ENCODE measurements at regions not wholly inside any gene's neighbourhood (a gene's known extent, or its start where the extent isn't known, plus 50 kb on each side); places are given as distances from the start of the nearest gene placed in this dataset.

DNA sequence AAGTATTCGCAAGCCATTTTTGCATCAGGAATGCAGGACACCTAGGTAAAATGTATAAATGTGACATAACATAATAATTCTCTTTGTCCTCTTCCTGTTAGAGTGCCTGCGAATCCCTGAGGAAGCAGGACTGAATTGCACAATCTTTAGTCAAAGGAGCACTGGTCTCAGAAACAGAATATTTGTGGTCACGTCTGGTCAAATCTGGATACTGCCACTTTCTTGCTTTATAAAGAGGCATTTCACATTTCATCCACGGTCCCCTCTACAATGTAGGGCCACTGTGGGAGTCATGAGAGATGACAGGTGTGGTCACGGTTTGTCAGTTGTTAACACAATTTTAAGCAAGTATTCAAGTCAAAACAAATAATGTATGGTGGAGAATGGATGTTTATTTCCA, 564.0 kb downstream of the IRX1 start:
- ATAC-seq: no peak
- no peak for DNase-seq (ENCODE audit: low spot score)

DNA sequence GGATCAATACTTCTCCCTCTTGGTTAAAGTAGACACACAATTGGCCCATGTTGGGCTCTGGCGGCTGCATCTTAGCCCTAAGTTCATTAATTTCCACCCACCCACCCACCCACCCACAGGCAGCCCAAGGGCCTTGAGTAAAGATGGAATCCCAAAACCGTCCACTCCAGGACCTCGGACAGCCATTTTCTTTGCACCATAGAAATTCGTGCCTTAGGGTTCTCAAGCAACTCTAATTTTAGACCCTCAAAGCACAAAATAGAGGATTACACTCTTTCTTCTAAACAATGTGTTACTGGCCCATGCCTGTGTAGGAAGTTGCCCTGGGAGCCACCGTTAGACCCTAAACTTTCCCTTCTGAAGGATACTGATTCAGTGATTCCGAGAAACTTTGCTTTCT, 568.5 kb downstream of the IRX1 start:
- DNase-seq (ENCODE audit: low spot score): no peak
- no peak for ATAC-seq

DNA sequence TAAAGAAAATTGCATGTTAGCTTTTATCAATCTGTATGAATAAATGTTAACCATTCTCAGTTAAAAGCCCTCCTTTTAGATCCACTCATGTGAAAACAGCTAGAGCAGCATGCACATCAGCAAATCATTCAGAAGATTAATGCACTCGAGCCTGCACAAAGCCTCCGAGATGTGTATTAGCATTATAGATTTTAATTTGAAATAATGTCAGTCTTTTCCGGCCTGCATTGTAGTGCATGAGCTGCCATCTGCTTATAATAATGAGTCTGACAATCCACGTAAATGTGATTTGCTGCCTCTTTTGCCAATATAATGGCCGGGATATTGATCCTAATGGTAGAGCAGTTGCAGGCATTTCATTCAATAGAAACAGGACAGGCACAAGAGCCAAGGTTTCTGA, 585.1 kb downstream of the IRX1 start:
- DNase-seq (ENCODE audit: low spot score) (no peak), ATAC-seq (no peak)

DNA sequence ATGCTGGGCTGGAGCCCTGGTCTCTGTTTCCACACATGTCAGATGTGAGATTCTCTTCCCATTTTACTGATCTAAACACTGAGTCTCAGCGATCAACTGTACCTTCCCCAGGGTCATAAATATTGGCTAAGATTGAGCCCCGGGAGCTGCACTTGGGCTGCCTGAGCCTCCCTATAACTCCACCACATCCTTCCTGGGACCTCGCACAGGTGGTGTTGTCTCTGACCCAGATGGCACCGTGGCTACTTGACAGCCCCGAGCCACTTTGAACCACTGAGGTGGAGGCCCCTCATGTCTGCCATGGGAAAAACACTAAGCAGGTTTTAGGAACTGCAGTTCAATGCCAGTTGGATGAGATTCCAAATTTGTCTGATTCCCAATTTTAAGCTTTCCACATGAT, 586.5 kb downstream of the IRX1 start:
- DNase-seq (ENCODE audit: low spot score) (no peak), ATAC-seq (no peak)

DNA sequence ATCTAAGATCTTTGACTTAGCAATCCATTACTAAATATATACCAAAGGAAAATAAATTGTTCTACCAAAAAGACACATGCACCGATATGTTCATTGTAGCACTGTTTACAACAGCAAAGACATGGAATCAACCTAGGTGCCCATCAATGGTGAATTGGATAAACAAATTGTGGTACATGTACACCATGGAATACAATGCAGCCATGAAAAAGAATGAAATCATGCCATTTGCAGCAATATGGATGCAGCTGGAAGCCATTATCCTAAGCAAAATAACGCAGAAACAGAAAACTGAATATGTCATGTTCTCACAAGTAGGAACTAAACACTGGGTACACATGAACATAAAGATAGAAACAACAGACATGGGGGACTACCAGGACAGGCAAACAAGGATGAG, 589.5 kb downstream of the IRX1 start:
- no peak for ATAC-seq
- DNase-seq (ENCODE audit: low spot score): no peak

DNA sequence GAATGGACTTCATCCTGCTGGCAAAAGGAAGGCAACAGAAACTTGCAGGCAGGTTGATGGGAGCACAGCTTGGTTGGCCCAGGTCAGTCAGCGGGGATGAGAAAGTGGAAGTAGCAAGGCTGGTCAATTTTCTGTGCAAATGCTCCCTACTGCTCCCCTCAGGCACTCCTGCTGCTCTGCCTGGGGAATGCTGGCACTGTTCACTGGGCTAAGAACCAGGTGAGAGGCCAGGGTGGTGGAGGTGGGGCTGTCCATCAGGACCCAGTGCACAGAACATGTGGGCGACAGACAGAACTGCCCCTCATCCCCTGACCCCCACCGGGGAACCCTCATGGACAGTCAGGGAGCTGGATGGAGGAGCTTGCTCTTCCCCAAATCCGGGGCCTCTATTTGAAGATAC, 593.1 kb downstream of the IRX1 start:
- no peak for ATAC-seq
- DNase-seq (ENCODE audit: low spot score): no peak

DNA sequence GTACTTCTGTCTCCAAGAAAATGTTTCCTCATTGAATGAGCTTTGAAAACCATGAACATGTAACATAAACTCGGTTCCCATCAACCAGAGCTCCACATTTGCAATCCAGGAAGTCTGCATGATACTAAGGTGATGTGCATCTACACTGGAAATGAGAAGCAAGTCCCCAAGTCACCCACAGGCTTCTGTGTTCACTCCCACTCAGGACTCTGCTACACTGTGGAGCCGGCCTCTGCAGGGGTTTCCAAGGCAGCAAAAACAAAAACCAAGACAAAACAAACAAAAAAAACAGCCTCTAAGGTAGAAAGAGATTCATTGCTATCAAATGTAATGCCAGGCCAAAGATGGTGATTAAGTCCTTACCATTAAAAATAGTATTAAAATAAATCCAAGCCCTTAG, 593.7 kb downstream of the IRX1 start:
- DNase-seq (ENCODE audit: low spot score) (no peak), ATAC-seq (no peak)

DNA sequence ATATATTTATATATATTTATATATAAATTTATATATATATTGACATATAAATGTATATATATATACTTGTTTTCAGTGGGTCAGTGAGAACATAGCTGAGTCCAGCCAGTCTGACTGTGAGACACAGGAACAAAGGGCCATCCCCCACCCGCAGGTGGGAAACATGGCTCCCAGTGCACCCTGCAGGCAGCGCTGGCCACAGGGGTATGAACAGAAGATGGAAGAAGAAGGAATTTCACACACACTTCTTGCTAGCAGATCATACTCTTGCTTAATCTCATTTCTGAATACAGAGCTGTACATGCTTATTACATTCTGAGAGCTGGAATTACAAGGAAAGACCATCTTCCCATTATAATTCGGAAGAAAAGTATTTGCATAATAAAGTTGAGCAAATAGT, 595.4 kb downstream of the IRX1 start:
- DNase-seq (ENCODE audit: low spot score) (no peak), ATAC-seq (no peak)

DNA sequence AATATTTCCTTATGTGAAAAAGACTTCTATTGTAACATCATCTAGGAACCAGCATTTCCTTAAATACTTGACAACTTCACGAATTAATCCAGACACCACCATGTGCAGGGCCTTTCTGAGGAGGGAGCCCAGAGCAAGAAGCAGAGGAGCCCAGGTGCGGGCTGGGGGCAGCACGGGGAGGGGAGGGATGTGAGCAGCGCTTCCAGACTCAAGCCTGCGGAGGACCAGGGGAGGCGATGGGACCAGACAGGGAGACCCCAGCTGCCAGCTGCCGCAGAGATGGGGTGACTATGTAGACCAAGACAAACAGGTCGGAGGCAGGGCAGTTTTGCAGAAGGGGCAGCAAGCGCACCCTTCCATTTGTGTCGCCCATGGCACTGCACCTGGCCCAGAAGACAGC, 596.1 kb downstream of the IRX1 start:
- ATAC-seq (no peak), DNase-seq (ENCODE audit: low spot score) (no peak)

DNA sequence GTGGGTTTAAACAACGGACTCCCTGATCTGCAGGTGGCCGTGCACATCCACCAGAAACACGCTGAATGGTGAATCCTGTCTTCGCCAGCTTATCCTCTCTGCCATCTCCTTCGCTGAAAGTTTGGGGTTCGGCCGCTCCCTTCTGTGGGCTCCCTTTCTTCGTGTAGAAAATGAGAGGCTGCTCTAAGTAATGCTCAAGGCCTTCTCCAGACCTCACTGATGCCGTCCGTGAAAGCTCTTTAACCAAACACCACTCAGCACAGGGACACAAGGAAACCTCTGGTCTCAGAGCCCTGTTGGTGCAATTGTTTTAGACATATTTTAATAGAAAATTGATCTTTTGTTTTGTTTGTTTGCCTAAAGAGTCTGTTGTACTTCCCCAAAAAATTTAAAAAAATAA, 596.5 kb downstream of the IRX1 start:
- DNase-seq (ENCODE audit: low spot score): no peak
- ATAC-seq: no peak

DNA sequence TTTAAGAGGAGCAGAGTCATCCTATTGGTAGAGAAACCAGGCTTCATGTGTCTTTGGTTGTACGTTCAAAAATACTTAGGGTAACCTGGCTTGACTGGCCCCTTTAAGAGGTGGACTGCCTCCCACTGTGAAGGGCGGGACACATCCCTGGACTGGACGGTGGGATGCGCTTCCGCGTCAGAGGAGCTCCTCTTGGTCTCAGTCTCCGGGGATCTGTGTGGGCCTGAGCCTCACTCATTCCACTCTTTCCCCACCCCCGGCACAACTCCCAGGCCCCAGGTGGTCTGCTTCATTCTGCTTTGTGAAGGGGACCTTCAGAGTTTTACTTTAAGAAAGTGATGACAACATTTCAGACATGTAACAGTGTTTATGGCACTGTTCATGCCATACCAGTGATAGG, 601.1 kb downstream of the IRX1 start:
- DNase-seq (ENCODE audit: low spot score) (no peak), ATAC-seq (no peak)

DNA sequence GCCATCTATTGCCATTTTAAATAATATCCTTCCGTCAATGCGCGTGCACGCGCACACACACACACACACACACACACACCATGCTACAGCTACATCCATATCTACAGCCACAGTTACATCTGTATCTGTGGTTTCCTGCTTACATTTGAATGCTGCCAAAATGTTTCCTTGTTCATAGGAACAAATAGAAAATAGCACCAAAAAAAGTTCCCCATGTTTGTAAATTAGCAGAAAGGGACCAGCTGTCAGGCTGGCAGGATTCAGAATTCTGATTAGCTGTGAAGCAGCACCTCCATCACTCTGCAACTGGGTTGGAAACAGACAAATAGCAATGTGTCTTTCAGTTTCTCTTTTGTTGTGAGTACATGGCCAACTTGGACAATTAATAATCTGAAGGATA, 601.5 kb downstream of the IRX1 start:
- DNase-seq (ENCODE audit: low spot score) (no peak), ATAC-seq (no peak)

DNA sequence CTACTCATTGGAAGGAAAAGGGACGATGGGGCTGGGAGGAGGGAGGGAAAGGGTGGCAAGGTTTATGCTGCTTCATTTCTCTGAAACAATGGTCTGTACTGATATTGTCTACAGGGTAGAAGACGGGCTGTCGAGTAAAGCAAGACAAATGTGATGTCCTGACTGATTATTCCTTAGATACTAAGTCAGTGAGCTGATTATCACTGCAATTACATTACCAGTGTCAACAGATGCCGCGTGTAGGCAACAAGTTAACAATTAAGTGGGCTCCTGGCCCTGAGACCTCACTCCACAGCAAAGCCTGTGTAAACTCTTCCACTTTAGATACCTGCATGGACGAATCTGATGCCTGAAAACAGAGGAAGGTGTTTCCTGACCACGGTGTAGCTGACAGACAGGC, 602.8 kb downstream of the IRX1 start:
- ATAC-seq (no peak), DNase-seq (ENCODE audit: low spot score) (no peak)

DNA sequence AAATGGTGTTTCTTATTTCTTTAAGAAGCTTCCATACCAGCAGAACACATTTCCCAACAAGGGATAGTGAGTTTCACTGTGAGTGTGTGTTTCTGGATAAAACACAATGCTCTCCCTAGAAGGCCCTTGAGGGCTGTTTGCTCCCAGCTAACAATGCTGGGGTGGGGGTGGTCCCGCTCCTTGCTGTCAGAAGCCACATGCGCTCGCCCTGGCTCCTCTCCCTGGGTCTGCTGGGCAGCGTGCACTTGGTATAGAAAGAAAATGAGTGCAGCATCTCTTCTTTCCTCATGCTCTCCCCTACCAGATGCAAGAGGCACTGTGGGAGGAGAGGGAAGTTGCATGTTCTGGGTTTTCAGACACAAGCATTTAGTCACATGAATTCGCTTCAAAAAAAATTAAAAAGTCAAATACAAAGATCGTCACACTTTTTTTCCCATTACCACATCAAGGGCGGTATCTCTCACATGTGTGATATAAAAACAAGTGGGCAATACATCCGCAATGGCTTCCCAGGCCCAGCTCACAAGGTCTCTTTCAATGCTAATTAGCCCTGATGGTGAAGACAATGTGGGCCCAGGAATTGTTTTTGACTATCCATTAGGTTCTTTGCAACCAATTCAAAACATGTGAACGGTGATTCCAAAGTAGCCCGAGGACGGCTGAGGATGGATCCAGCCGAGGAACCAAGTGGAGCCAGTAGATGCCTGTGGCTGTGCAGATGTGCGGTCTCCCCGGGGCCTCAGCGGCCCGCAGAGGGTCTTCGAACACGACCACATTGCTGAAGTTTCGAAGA, 603.6 kb downstream of the IRX1 start:
- DNase-seq (ENCODE audit: low spot score) (no peak), ATAC-seq (no peak)

DNA sequence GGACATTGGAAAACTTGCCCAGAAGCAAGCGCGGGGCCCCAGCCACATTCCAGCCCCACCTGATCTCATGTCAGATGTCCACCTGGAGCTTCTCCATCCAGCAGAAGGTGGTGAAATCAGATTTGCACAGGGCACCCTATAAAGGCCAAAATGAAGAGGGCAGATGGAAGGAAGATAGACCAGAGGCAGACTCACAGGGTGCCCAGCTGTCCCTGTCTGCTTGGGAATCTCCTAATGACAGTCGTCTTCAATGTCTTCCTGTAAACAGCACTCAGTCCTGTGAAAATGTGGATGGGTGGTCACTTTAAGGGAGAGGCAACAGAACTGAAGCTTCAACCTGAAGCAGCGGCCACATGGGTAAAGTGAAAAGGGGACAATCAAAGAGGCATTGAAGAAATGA, 607.5 kb downstream of the IRX1 start:
- ATAC-seq (no peak), DNase-seq (ENCODE audit: low spot score) (no peak)

DNA sequence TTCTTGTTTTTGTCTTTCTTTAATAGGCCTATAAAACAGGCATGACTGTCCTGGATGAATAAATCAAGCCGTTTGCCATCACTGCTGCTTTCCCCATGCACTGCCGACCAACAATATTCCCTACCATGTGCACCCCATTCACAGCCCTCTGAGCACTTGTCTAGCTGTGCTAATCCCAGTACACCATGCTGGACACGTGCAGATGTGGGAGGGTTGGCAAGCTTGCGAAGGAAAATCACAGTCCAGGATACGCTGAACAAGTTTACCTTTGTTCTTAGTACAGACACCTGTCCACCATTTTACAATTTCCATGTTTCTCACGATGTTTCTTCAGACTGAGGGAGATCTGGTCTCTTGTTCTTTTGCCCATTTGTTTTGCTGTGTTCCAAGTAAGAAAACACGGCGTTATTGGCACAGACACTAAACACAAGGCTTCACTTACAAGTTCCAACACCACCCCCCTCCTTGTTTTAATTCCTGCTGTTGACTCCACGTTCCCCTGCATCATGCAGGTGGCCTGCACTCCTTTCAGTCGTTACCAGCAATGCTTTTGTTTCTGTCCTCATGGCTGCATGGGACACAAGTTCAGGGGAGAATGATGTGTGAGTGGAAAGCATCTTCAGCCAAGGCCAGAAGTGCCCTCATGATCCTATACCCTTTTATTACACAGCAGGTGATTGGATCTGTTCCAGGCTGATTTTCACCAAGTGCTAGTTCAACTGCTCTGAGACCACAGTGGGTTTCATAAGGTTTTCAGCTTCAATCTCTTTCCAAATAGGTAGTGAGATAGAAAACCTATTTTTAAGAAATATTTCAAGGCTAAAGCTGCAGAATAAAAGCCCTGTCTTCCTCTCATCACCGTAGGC, 608.9 kb downstream of the IRX1 start:
- DNase-seq (ENCODE audit: low spot score): no peak
- no peak for ATAC-seq

DNA sequence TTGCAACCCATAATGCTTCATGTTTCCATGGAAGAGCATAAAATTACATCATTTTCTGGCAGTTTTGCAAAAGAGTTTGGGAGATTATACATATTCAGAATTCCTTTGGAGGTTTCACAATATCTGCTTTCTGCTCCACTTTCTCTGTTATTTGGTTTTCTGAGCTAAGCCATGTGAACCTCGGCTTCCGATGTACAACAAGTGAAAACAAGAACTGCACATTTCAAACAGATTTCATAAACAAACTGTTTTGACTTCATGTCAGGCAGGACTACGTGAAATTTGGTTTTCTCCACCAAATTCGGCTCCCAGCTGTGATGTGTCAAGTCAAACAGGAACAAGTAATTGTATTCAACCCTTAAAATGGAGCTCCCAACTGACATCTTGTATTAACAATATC, 609.8 kb downstream of the IRX1 start:
- ATAC-seq (no peak), DNase-seq (ENCODE audit: low spot score) (no peak)

DNA sequence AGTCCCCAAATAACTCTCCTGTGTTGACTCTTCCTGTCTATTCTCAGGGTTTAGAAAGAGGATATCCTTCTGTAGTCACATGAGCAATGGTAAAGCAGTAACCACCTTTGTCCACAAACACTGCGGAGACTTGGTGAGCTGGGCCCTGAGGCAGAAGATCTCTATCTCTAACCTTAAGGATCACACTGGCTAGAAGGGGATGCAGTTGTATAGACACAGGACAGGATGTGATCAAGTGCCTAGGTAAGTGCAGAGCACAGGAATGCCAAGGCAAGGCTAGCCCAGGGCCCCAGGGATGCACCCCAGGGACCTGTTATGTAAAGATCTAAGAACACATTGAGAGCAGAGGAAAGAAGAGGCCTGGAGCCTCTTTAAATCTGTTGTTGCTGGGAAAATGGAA, 610.5 kb downstream of the IRX1 start:
- DNase-seq (ENCODE audit: low spot score) (no peak), ATAC-seq (no peak)

DNA sequence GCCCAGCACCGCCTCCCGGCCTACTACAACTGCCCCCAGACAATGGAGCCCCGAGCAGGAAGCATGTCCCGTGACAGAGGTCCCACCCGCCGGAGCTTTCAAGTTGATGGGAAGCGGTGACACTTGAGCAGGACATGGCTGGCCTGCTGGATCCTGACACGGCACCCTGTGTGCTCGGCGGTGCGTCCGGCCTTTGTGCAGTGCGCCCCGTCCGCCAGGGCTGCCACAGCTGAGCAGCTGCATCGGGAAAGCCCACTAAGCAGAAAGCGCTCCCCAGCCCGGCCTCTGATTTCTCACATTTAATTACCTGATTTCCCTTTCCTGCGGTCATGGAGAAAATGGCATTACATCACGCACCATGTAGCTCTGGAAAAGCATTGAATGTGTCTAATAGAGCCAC, 611.9 kb downstream of the IRX1 start:
- ATAC-seq (no peak), DNase-seq (ENCODE audit: low spot score) (no peak)

DNA sequence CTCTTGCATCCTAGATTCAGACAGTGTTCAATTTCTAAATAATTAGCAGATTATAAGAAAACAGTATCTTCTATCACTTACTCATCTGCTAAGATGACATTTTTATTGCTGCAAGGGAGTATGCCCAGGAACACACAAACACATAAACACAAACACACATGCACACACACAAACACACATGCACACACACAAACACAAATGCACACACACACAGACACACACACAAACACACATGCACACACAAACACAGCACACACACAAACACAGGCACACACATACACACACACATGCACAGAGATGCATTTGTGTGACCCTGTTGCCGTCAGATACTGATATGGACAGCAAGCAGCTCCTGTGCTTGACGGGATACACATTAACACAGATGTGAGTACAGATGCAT, 612.9 kb downstream of the IRX1 start:
- no peak for ATAC-seq
- no peak for DNase-seq (ENCODE audit: low spot score)

DNA sequence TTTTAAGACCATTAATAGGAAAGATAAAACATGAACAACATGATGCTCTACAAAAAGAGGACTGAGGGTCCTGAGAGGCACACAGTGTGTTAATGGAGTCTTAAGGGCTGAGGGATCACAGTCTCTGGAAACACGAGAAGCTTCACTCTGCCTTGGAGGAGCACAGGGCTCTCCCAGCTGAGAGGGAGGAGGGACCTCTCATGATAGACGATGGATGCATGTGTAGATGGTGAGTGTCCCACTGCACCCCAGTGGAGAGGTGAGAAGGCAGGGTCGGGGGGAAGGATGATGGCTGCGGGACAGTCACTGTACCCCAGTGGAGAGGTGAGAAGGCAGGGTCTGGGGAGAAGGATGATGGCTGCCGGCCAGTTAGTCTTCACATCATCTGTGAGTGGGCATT, 613.4 kb downstream of the IRX1 start:
- ATAC-seq: no peak
- DNase-seq (ENCODE audit: low spot score): no peak

DNA sequence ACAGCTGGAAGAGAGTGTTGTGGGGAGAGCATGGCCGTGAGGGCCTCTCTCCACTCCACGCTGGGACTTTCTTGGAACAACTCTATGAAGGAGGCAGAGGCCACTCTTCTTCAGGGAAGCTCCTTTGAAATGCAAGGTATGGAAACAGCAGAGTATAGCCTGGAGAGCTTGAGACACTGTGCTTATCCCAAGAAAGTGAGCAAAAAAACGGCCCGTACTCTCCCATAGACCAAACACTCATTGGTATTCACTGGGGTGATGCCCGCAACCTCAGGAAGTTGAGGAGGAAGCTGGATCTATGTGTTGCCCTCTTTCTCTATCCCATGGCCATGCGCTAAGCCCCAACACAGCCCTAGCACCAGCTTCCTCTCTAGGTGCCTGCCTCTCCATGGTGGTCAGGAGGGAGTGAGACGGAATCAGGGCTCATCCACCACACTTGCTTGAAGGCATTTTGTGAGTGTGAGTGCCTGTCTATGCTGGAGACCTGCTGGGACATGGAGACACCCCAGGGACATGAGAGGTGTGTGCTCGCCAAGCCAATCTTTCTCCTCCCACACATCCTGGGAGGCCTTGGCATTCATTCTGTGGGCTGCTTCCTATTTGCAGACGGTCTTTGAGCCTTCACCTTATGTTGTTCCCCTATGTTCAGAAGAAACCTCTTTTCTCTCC, 616.6 kb downstream of the IRX1 start:
- DNase-seq (ENCODE audit: low spot score) (no peak), ATAC-seq (no peak)

Measured in left lobe of liver (tissue), 2 donors.